GM23338 (cell line): ENCODE measurements at regions not wholly inside any gene's neighbourhood (a gene's known extent, or its start where the extent isn't known, plus 50 kb on each side); places are given as distances from the start of the nearest gene placed in this dataset.

Source experiments
- ATAC-seq: fragments of 200-7000 bp; cut with Tn5 transposase; 3 replicates; pipeline ENCODE4 v1.9.1; 2020
- DNase-seq: peaks from one replicate; pipeline ENCODE4 v3.0.0-alpha.2; 2015; ENCODE audit warnings: low spot score
- H2AFZ ChIP-seq: fragments of 200-600 bp; sonication (generic); 2 replicates; pipeline ENCODE4 v1.8.0; 2016; ENCODE audit warnings: antibody characterized with exemption, mild to moderate bottlenecking, moderate library complexity
- H3F3A ChIP-seq: fragments of 200-600 bp; sonication (generic); replicated peaks from 2 replicates; pipeline ENCODE4 v1.8.0; 2017; ENCODE audit warnings: antibody characterized with exemption, mixed run types, low read depth
- H3K27ac ChIP-seq: fragments of 200-600 bp; sonication (generic); 2 replicates; pipeline ENCODE4 v1.6.1; 2016; ENCODE audit warnings: low read depth
- H3K27me3 ChIP-seq: fragments of 200-600 bp; sonication (generic); 2 replicates; pipeline ENCODE4 v1.8.0; 2016; ENCODE audit warnings: mild to moderate bottlenecking, mixed run types, moderate library complexity; ENCODE audit not compliant: insufficient read depth
- H3K36me3 ChIP-seq: fragments of 200-600 bp; sonication (generic); 2 replicates; pipeline ENCODE4 v1.8.0; 2016; ENCODE audit warnings: mild to moderate bottlenecking; ENCODE audit not compliant: insufficient read depth
- H3K4me1 ChIP-seq: fragments of 200-600 bp; sonication (generic); 2 replicates; pipeline ENCODE4 v1.8.0; 2016; ENCODE audit warnings: mild to moderate bottlenecking, moderate library complexity; ENCODE audit not compliant: insufficient read depth
- H3K4me2 ChIP-seq: fragments of 200-600 bp; sonication (generic); 2 replicates; pipeline ENCODE4 v1.7.1; 2017; ENCODE audit warnings: mixed run types
- H3K4me3 ChIP-seq: fragments of 200-600 bp; sonication (generic); 2 replicates; pipeline ENCODE4 v1.6.1; 2016; ENCODE audit warnings: mixed run types
- H3K79me2 ChIP-seq: fragments of 200-600 bp; sonication (generic); replicated peaks from 2 replicates; pipeline ENCODE4 v1.8.0; 2017; ENCODE audit warnings: mild to moderate bottlenecking; ENCODE audit not compliant: insufficient read depth
- H3K9me2 ChIP-seq: fragments of 200-600 bp; sonication (generic); 2 replicates; pipeline ENCODE4 v1.8.0; 2017; ENCODE audit not compliant: insufficient read depth
- H4K20me1 ChIP-seq: fragments of 200-600 bp; sonication (generic); replicated peaks from 2 replicates; pipeline ENCODE4 v1.8.0; 2017; ENCODE audit warnings: mild to moderate bottlenecking; ENCODE audit not compliant: insufficient read depth
- H3K27ac Mint-ChIP-seq: 2 replicates; pipeline ENCODE4 v1.8.0; 2020; ENCODE audit warnings: inconsistent platforms, mild to moderate bottlenecking, moderate library complexity, mixed read lengths
- H3K27me3 Mint-ChIP-seq: 3 replicates; pipeline ENCODE4 v1.8.0; 2022; ENCODE audit warnings: low read depth, mild to moderate bottlenecking, moderate library complexity, mixed read lengths, inconsistent platforms; ENCODE audit not compliant: insufficient read depth, poor library complexity
- H3K36me3 Mint-ChIP-seq: 3 replicates; pipeline ENCODE4 v1.8.0; 2021; ENCODE audit warnings: low read depth, mild to moderate bottlenecking, inconsistent platforms, moderate library complexity, mixed read lengths
- H3K4me1 Mint-ChIP-seq: 3 replicates; pipeline ENCODE4 v1.8.0; 2020; ENCODE audit warnings: mild to moderate bottlenecking, inconsistent platforms, mixed read lengths
- H3K4me3 Mint-ChIP-seq: 3 replicates; pipeline ENCODE4 v1.8.0; 2021; ENCODE audit warnings: moderate library complexity, mild to moderate bottlenecking, inconsistent platforms, mixed read lengths
- H3K9me3 Mint-ChIP-seq: 3 replicates; pipeline ENCODE4 v1.8.0; 2020; ENCODE audit warnings: moderate library complexity, mild to moderate bottlenecking, inconsistent platforms, mixed read lengths
- CREB1 ChIP-seq: fragments of 250-450 bp; sonication (Bioruptor Pico); IDR thresholded peaks from 2 replicates; pipeline ENCODE4 v1.5.0; 2020; ENCODE audit warnings: low read depth, mild to moderate bottlenecking, moderate library complexity
- EZH2 ChIP-seq: fragments of 200-600 bp; sonication (generic); IDR thresholded peaks from one replicate; pipeline ENCODE4 v1.8.0; 2017; ENCODE audit warnings: antibody characterized with exemption, mild to moderate bottlenecking, low read depth; ENCODE audit not compliant: unreplicated experiment
- EZH2phosphoT487 ChIP-seq: fragments of 200-600 bp; sonication (generic); IDR thresholded peaks from one replicate; pipeline ENCODE4 v1.8.1; 2018; ENCODE audit warnings: antibody characterized with exemption; ENCODE audit not compliant: unreplicated experiment
- JUNB ChIP-seq: IDR thresholded peaks from one replicate; pipeline ENCODE4 v1.6.1; 2016; ENCODE audit warnings: antibody characterized with exemption; ENCODE audit not compliant: unreplicated experiment
- NANOG ChIP-seq: IDR thresholded peaks from 2 replicates; pipeline ENCODE4 v1.6.1; 2016; ENCODE audit warnings: antibody characterized with exemption, borderline replicate concordance
- POLR2AphosphoS5 ChIP-seq: IDR thresholded peaks from 2 replicates; pipeline ENCODE4 v1.6.1; 2016; ENCODE audit warnings: antibody characterized with exemption, low read depth
- REST ChIP-seq: IDR thresholded peaks from one replicate; pipeline ENCODE4 v1.6.1; 2018; ENCODE audit warnings: antibody characterized with exemption; ENCODE audit not compliant: unreplicated experiment
- STAT1 ChIP-seq: IDR thresholded peaks from one replicate; pipeline ENCODE4 v1.6.1; 2016; ENCODE audit warnings: antibody characterized with exemption; ENCODE audit not compliant: unreplicated experiment
- ZNF114 ChIP-seq: fragments of 250-450 bp; sonication (Bioruptor Pico); IDR thresholded peaks from 2 replicates; pipeline ENCODE4 v1.5.0; 2020; ENCODE audit warnings: mild to moderate bottlenecking, moderate library complexity
- ZNF331 ChIP-seq: fragments of 250-450 bp; sonication (Bioruptor Pico); IDR thresholded peaks from 2 replicates; pipeline ENCODE4 v1.5.0; 2020; ENCODE audit warnings: low read depth, mild to moderate bottlenecking, moderate library complexity
- TF ChIP-seq, protein P1 (sequence below): fragments of 250-450 bp; sonication (Bioruptor Pico); IDR thresholded peaks from 2 replicates; pipeline ENCODE4 v1.5.0; 2020; ENCODE audit warnings: mild to moderate bottlenecking, moderate library complexity
- TF ChIP-seq, protein P2 (sequence below), 2 experiments: fragments of 200-600 bp in 1 of 2; sonication (generic) in 1 of 2; conservative IDR thresholded peaks; 2 replicates each; pipeline versions ENCODE4 v1.5.1 to v1.6.1; 2016 to 2017; ENCODE audit warnings: antibody characterized with exemption in 2 of 2, low read depth in 2 of 2, mild to moderate bottlenecking in 2 of 2, moderate library complexity in 1 of 2
- TF ChIP-seq, protein P3 (sequence below): IDR thresholded peaks from 2 replicates; pipeline ENCODE4 v1.6.1; 2016; ENCODE audit warnings: antibody characterized with exemption

DNA sequence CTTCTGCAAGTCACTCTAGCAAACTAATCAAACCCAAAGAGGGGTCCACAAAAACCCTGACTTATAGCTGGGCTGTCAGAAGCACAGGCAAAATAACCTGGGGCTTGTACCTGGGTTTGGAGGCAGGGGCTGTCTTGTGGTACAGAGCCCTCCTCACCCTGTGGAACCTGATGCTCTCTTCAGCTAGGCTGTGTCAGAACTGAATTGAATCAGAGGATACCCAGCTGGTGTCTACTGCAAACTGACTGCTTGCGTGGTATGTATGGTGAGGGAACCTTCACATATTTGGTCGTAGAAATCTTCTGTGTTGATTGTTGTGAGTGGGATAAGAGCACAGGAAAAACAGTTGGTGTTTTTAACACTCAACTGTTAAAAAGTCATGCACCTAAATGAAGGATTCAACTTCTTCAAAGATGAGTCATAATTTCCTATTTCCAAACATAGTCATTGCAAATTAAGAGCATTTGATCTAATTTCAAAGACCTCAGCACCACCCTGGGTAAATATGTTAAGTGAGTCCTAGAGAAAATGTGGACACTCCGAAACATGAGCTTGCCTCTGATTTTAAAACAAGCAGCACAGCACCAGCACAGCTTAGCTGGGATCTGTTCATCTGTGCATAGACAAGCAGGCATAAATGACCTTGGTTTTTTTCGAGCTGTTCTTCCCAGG lies 840.2 kb downstream of the UQCRFS1 start:
- Mint-ChIP-seq H3K9me3 (peaks cover 2% of the 10 kb centered on the region), H3K36me3 (no peaks in the 10 kb centered on the region; the same call in 2 of the 3 replicates), H3K27ac (no peak overlapping the region), H3K4me3 (no peak overlapping the region), H3K4me1 (peaks cover 7% of the 10 kb centered on the region; the same call in 2 of the 3 replicates), H3K27me3 (peaks cover 4% of the 10 kb centered on the region)
- TF ChIP-seq, protein P1, sequence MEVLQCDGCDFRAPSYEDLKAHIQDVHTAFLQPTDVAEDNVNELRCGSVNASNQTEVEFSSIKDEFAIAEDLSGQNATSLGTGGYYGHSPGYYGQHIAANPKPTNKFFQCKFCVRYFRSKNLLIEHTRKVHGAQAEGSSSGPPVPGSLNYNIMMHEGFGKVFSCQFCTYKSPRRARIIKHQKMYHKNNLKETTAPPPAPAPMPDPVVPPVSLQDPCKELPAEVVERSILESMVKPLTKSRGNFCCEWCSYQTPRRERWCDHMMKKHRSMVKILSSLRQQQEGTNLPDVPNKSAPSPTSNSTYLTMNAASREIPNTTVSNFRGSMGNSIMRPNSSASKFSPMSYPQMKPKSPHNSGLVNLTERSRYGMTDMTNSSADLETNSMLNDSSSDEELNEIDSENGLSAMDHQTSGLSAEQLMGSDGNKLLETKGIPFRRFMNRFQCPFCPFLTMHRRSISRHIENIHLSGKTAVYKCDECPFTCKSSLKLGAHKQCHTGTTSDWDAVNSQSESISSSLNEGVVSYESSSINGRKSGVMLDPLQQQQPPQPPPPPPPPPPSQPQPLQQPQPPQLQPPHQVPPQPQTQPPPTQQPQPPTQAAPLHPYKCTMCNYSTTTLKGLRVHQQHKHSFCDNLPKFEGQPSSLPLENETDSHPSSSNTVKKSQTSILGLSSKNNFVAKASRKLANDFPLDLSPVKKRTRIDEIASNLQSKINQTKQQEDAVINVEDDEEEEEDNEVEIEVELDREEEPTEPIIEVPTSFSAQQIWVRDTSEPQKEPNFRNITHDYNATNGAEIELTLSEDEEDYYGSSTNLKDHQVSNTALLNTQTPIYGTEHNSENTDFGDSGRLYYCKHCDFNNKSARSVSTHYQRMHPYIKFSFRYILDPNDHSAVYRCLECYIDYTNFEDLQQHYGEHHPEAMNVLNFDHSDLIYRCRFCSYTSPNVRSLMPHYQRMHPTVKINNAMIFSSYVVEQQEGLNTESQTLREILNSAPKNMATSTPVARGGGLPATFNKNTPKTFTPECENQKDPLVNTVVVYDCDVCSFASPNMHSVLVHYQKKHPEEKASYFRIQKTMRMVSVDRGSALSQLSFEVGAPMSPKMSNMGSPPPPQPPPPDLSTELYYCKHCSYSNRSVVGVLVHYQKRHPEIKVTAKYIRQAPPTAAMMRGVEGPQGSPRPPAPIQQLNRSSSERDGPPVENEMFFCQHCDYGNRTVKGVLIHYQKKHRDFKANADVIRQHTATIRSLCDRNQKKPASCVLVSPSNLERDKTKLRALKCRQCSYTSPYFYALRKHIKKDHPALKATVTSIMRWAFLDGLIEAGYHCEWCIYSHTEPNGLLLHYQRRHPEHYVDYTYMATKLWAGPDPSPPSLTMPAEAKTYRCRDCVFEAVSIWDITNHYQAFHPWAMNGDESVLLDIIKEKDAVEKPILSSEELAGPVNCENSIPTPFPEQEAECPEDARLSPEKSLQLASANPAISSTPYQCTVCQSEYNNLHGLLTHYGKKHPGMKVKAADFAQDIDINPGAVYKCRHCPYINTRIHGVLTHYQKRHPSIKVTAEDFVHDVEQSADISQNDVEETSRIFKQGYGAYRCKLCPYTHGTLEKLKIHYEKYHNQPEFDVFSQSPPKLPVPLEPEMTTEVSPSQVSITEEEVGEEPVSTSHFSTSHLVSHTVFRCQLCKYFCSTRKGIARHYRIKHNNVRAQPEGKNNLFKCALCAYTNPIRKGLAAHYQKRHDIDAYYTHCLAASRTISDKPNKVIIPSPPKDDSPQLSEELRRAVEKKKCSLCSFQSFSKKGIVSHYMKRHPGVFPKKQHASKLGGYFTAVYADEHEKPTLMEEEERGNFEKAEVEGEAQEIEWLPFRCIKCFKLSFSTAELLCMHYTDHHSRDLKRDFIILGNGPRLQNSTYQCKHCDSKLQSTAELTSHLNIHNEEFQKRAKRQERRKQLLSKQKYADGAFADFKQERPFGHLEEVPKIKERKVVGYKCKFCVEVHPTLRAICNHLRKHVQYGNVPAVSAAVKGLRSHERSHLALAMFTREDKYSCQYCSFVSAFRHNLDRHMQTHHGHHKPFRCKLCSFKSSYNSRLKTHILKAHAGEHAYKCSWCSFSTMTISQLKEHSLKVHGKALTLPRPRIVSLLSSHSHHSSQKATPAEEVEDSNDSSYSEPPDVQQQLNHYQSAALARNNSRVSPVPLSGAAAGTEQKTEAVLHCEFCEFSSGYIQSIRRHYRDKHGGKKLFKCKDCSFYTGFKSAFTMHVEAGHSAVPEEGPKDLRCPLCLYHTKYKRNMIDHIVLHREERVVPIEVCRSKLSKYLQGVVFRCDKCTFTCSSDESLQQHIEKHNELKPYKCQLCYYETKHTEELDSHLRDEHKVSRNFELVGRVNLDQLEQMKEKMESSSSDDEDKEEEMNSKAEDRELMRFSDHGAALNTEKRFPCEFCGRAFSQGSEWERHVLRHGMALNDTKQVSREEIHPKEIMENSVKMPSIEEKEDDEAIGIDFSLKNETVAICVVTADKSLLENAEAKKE (CRISPR knock-in tag), result no peak
- TF ChIP-seq STAT1, result no peak
- TF ChIP-seq REST, result no peak
- TF ChIP-seq, protein P2, sequence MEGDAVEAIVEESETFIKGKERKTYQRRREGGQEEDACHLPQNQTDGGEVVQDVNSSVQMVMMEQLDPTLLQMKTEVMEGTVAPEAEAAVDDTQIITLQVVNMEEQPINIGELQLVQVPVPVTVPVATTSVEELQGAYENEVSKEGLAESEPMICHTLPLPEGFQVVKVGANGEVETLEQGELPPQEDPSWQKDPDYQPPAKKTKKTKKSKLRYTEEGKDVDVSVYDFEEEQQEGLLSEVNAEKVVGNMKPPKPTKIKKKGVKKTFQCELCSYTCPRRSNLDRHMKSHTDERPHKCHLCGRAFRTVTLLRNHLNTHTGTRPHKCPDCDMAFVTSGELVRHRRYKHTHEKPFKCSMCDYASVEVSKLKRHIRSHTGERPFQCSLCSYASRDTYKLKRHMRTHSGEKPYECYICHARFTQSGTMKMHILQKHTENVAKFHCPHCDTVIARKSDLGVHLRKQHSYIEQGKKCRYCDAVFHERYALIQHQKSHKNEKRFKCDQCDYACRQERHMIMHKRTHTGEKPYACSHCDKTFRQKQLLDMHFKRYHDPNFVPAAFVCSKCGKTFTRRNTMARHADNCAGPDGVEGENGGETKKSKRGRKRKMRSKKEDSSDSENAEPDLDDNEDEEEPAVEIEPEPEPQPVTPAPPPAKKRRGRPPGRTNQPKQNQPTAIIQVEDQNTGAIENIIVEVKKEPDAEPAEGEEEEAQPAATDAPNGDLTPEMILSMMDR (conservative IDR thresholded peaks at IDR 0.05; ENCODE audit: low read depth in 2 of 2), result no peak
- no peak for TF ChIP-seq ZNF114
- TF ChIP-seq, protein P3, sequence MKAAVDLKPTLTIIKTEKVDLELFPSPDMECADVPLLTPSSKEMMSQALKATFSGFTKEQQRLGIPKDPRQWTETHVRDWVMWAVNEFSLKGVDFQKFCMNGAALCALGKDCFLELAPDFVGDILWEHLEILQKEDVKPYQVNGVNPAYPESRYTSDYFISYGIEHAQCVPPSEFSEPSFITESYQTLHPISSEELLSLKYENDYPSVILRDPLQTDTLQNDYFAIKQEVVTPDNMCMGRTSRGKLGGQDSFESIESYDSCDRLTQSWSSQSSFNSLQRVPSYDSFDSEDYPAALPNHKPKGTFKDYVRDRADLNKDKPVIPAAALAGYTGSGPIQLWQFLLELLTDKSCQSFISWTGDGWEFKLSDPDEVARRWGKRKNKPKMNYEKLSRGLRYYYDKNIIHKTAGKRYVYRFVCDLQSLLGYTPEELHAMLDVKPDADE, result no peak
- TF ChIP-seq EZH2phosphoT487, result no peak
- no peak for TF ChIP-seq EZH2
- no peak for TF ChIP-seq ZNF331 (CRISPR knock-in tag)
- no peak for TF ChIP-seq NANOG
- no peak for TF ChIP-seq POLR2AphosphoS5
- TF ChIP-seq CREB1 (CRISPR knock-in tag), result no peak
- TF ChIP-seq JUNB, result no peak
- no peak overlapping the region for H3K4me3 ChIP-seq
- H3F3A ChIP-seq, result no peaks in the 10 kb centered on the region
- H3K9me2 ChIP-seq, result 0 out of 2 replicates have a peak, but pooled peaks cover 2% of the 10 kb centered on the region
- no peaks in the 10 kb centered on the region for H3K36me3 ChIP-seq
- H3K4me1 ChIP-seq, result no peaks in the 10 kb centered on the region
- no peaks in the 10 kb centered on the region for H3K27me3 ChIP-seq
- no peaks in the 10 kb centered on the region for H4K20me1 ChIP-seq
- no peak for ATAC-seq
- no peak overlapping the region for H3K27ac ChIP-seq
- no peak overlapping the region for H2AFZ ChIP-seq
- no peaks in the 10 kb centered on the region for H3K79me2 ChIP-seq
- no peak for DNase-seq
- H3K4me2 ChIP-seq, result no peak overlapping the region
